Gastrocnemius medialis (tissue), 4 donors: ENCODE measurements at regions not wholly inside any gene's neighbourhood (a gene's known extent, or its start where the extent isn't known, plus 50 kb on each side); places are given as distances from the start of the nearest gene placed in this dataset.

Experiments used
- ATAC-seq, 2 donors: fragments of 150-250 bp; one replicate each; pipeline ENCODE4 v1.9.1; 2016
- DNase-seq, 2 donors: peaks; one replicate each; pipeline ENCODE4 v3.0.0-alpha.2; 2019
- H3K27ac ChIP-seq, 4 donors: fragments of 200-600 bp; sonication (generic); 1 replicate in 1 of 4; 2 replicates in 3 of 4; pipeline ENCODE4 v1.5.1; 2016 to 2018; ENCODE audit warnings: mild to moderate bottlenecking in 2 of 4, moderate library complexity in 1 of 4
- H3K27me3 ChIP-seq, 3 donors: fragments of 200-600 bp; sonication (generic) in 2 of 3; 1 replicate in 1 of 3; 2 replicates in 2 of 3; pipeline versions ENCODE4 v1.5.1 to v1.6.0; 2016 to 2019; ENCODE audit warnings: mild to moderate bottlenecking in 1 of 3, moderate library complexity in 1 of 3
- H3K36me3 ChIP-seq, 2 donors: fragments of 200-600 bp; sonication (generic) in 1 of 2; one replicate each; pipeline ENCODE4 v1.5.1; 2017 to 2018
- H3K4me1 ChIP-seq, 2 donors: fragments of 200-600 bp; sonication (generic) in 1 of 2; one replicate each; pipeline ENCODE4 v1.5.1; 2016 to 2017; ENCODE audit warnings: mild to moderate bottlenecking in 2 of 2
- H3K4me3 ChIP-seq, 4 donors: fragments of 200-600 bp; sonication (generic) in 3 of 4; 1 replicate in 1 of 4; 2 replicates in 3 of 4; pipeline ENCODE4 v1.5.1; 2016 to 2019; ENCODE audit warnings: mild to moderate bottlenecking in 2 of 4
- H3K9me3 ChIP-seq, 3 donors: fragments of 200-600 bp; sonication (generic) in 2 of 3; 1 replicate in 1 of 3; 2 replicates in 2 of 3; pipeline ENCODE4 v1.5.1; 2016 to 2019
- CTCF ChIP-seq, 5 experiments: fragments of 450-650 bp in 3 of 5; fragments of 200-600 bp in 2 of 5; sonication (generic) in 2 of 5; IDR thresholded peaks in 4 of 5; conservative IDR thresholded peaks in 1 of 5; 1 replicate in 4 of 5; 2 replicates in 1 of 5; pipeline ENCODE4 v1.5.1; 2016 to 2019; ENCODE audit warnings: antibody characterized with exemption in 5 of 5, mild to moderate bottlenecking in 3 of 5, moderate library complexity in 3 of 5
- POLR2A ChIP-seq, 2 donors: fragments of 450-650 bp; IDR thresholded peaks; one replicate each; pipeline ENCODE4 v1.6.1; 2017; ENCODE audit warnings: antibody characterized with exemption in 2 of 2, mild to moderate bottlenecking in 2 of 2, moderate library complexity in 2 of 2
- in situ Hi-C, 4 donors: fragments of 200-750 bp; cut with MboI; loops; one replicate each; pipeline versions ENCODE4 v1.15.0 to v1.8.0; 2017; ENCODE audit warnings: low sequenced_read_pairs in 4 of 4
- intact Hi-C: fragments of 100-400 bp; cut with DNase I; formaldehyde crosslinking; loops from one replicate; pipeline ENCODE4 v1.15.1; 2023; ENCODE audit warnings: low total_unique reads

GRCh38 chr3:182608832-182609231 lies 184.5 kb upstream of the ATP11B start:
- Histone ChIP-seq H3K4me1 (no peaks in the 10 kb centered on the region), H3K4me3 (no peak overlapping the region), H3K9me3 (no peaks in the 10 kb centered on the region), H3K27ac (no peak overlapping the region), H3K27me3 (no peaks in the 10 kb centered on the region), H3K36me3 (no peaks in the 10 kb centered on the region)
- intact Hi-C loops (no loop called here), in situ Hi-C loops (no loop called here)
- ATAC-seq (no peak), DNase-seq (no peak)
- no peak for TF ChIP-seq POLR2A (IDR thresholded peaks at IDR 0.05)
- TF ChIP-seq CTCF (IDR thresholded peaks at IDR 0.05 in 4 of 5, conservative IDR thresholded peaks at IDR 0.05 in 1 of 5): no peak

DNA sequence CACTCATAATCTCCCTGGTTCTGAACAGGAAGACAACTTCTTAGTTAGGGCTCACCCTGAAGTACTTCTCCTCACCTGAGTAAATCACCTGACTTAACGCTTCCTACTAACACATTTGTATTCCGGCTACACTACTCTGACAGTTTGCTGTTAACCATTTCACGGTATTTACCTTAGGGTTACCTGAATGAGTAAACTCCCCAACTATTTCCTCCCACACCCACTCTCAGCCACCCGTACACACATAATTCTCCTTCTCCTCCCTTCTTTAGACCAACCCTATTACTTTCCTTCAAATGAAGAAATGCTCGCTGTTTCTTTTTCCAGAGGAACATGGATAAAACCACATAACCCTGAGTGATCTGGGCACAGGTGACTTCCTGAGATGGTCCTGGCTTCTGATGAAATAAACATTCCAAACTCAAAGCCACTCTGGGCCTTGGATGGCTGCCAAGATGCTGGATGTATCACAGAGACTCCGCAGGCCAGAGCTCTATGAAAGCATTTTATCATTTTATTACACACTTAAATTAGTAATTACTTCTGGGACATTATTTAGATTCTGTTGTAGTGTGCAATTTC lies 183.6 kb upstream of the ATP11B start:
- no peaks in the 10 kb centered on the region for H3K36me3 ChIP-seq
- intact Hi-C loops (no loop called here), in situ Hi-C loops (no loop called here)
- DNase-seq: no peak
- no peaks in the 10 kb centered on the region for H3K27me3 ChIP-seq
- no peak overlapping the region for H3K4me3 ChIP-seq
- no peaks in the 10 kb centered on the region for H3K4me1 ChIP-seq
- H3K27ac ChIP-seq: no peak overlapping the region
- H3K9me3 ChIP-seq: no peaks in the 10 kb centered on the region
- no peak for TF ChIP-seq POLR2A (IDR thresholded peaks at IDR 0.05)
- no peak for ATAC-seq

GRCh38 chr3:182612332-182612731 lies 181.0 kb upstream of the ATP11B start:
- TF ChIP-seq POLR2A (IDR thresholded peaks at IDR 0.05): no peak
- TF ChIP-seq CTCF (IDR thresholded peaks at IDR 0.05 in 4 of 5, conservative IDR thresholded peaks at IDR 0.05 in 1 of 5): no peak
- H3K9me3 ChIP-seq: no peaks in the 10 kb centered on the region
- H3K4me1 ChIP-seq: no peaks in the 10 kb centered on the region
- no peak overlapping the region for H3K27ac ChIP-seq
- ATAC-seq: no peak
- H3K27me3 ChIP-seq: no peaks in the 10 kb centered on the region
- H3K4me3 ChIP-seq: no peak overlapping the region
- no peaks in the 10 kb centered on the region for H3K36me3 ChIP-seq
- DNase-seq: no peak
- intact Hi-C loops (no loop called here), in situ Hi-C loops (no loop called here)

- H3K27me3 ChIP-seq: no peaks in the 10 kb centered on the region
- H3K9me3 ChIP-seq: no peaks in the 10 kb centered on the region
- H3K36me3 ChIP-seq: no peaks in the 10 kb centered on the region
- TF ChIP-seq POLR2A (IDR thresholded peaks at IDR 0.05) (no peak), CTCF (IDR thresholded peaks at IDR 0.05 in 4 of 5, conservative IDR thresholded peaks at IDR 0.05 in 1 of 5) (no peak)
- DNase-seq: no peak
- H3K27ac ChIP-seq: no peak overlapping the region
- intact Hi-C loops (no loop called here), in situ Hi-C loops (no loop called here)
- ATAC-seq: no peak
- no peak overlapping the region for H3K4me3 ChIP-seq
- H3K4me1 ChIP-seq: no peaks in the 10 kb centered on the region
Measured at GRCh38 chr3:182617500-182617899, 175.8 kb upstream of the ATP11B start.

DNA sequence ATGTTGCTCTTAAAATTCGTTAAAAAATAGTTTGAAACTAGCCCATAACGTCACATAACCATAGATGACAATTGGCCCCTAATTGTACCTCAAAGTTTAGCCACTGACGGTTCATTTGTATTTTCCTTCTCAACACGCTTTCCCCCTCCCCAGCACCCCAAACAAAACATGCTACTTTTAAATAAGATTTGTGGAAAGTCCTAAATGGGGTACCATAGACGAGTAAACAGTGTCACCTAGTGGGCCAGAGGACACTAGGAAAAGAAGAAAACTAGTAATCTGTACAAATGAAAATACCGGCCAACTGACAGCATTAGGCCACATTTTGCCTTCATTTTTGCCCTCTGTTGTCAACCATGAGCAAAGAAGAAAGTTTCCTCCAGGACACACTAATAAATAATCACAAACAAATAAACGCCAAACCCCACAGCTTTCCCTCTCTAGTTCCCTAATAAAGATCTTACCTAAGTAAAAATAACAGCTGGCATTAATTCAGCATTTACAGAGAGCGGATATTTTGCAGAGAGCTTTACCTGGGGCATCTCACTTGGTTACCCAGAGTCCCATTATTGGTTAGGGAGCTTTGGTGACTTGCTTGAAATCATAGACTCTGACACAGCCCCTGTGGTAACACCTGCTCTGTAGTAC lies 175.1 kb upstream of the ATP11B start:
- H3K27me3 ChIP-seq: no peaks in the 10 kb centered on the region
- H3K27ac ChIP-seq: no peak overlapping the region
- intact Hi-C loops (no loop called here), in situ Hi-C loops (no loop called here)
- H3K4me3 ChIP-seq: no peak overlapping the region
- TF ChIP-seq POLR2A (IDR thresholded peaks at IDR 0.05) (no peak), CTCF (IDR thresholded peaks at IDR 0.05 in 4 of 5, conservative IDR thresholded peaks at IDR 0.05 in 1 of 5) (no peak)
- ATAC-seq: no peak
- DNase-seq: no peak
- no peaks in the 10 kb centered on the region for H3K9me3 ChIP-seq
- no peaks in the 10 kb centered on the region for H3K36me3 ChIP-seq
- H3K4me1 ChIP-seq: no peaks in the 10 kb centered on the region
